Activated T-helper 1 cell treated with anti-CD3 and anti-CD28 coated beads, Interleukin-2, amount 50 U/mL, for 16 hours (primary cell): ENCODE measurements at regions not wholly inside any gene's neighbourhood (a gene's known extent, or its start where the extent isn't known, plus 50 kb on each side); places are given as distances from the start of the nearest gene placed in this dataset.
"Not testable (repeated sequence)": the region's sequence is repeated elsewhere in the genome, so short reads cannot be mapped to it uniquely, and the experiment has no call there.

Experiments used
- DNase-seq, 2 donors: peaks; one replicate each; pipeline ENCODE4 v3.0.0-alpha.2; 2020; ENCODE audit warnings: low read depth in 1 of 2, low spot score in 1 of 2

- DNase-seq, result no peak
Observed at GRCh38 chr7:130789436-130789835, 55.4 kb upstream of the KLF14 start.

- no peak for DNase-seq
Observed at GRCh38 chr7:130791746-130792145, 57.7 kb upstream of the KLF14 start.

GRCh38 chr7:130793855-130794618 is 60.0 kb upstream of the KLF14 start:
- DNase-seq, result no peak

- no peak for DNase-seq
Observed at GRCh38 chr7:130794619-130794922, 60.6 kb upstream of the KLF14 start.

- DNase-seq, result not testable (repeated sequence)
Observed at GRCh38 chr7:130796425-130796824, 62.4 kb upstream of the KLF14 start.

GRCh38 chr7:130803127-130803526 is 69.1 kb upstream of the KLF14 start:
- no peak for DNase-seq

GRCh38 chr7:130804220-130804619 is 70.2 kb upstream of the KLF14 start:
- DNase-seq, result no peak

GRCh38 chr7:130812819-130813218 is 78.8 kb upstream of the KLF14 start:
- not testable (repeated sequence) for DNase-seq

- no peak for DNase-seq
Observed at GRCh38 chr7:130814778-130815335, 80.8 kb upstream of the KLF14 start.

- no peak for DNase-seq
Observed at GRCh38 chr7:130818056-130818455, 84.0 kb upstream of the KLF14 start.

GRCh38 chr7:130821864-130822263 is 87.9 kb upstream of the KLF14 start:
- DNase-seq, result no peak

- DNase-seq, result no peak
Observed at GRCh38 chr7:130822642-130823041, 88.6 kb upstream of the KLF14 start.

- no peak for DNase-seq
Observed at GRCh38 chr7:130823060-130823459, 89.1 kb upstream of the KLF14 start.

- no peak for DNase-seq
Observed at GRCh38 chr7:130825819-130826218, 91.8 kb upstream of the KLF14 start.

- DNase-seq, result no peak
Observed at GRCh38 chr7:130829415-130829814, 95.4 kb upstream of the KLF14 start.

GRCh38 chr7:130831322-130831721 is 97.3 kb upstream of the KLF14 start:
- DNase-seq, result no peak

GRCh38 chr7:130831817-130832481 is 97.9 kb upstream of the KLF14 start:
- no peak for DNase-seq

GRCh38 chr7:130838738-130839137 is 104.7 kb upstream of the KLF14 start:
- no peak for DNase-seq

GRCh38 chr7:130840599-130840998 is 106.6 kb upstream of the KLF14 start:
- no peak for DNase-seq

- DNase-seq, result no peak
Observed at GRCh38 chr7:130841416-130841815, 107.4 kb upstream of the KLF14 start.

GRCh38 chr7:130843703-130844102 is 109.7 kb upstream of the KLF14 start:
- DNase-seq, result no peak

- DNase-seq, result no peak
Observed at GRCh38 chr7:130844811-130845580, 111.0 kb upstream of the KLF14 start.
